ENCODE measurements at regions not wholly inside any gene's neighbourhood (a gene's known extent, or its start where the extent isn't known, plus 50 kb on each side); places are given as distances from the start of the nearest gene placed in this dataset.

DNA sequence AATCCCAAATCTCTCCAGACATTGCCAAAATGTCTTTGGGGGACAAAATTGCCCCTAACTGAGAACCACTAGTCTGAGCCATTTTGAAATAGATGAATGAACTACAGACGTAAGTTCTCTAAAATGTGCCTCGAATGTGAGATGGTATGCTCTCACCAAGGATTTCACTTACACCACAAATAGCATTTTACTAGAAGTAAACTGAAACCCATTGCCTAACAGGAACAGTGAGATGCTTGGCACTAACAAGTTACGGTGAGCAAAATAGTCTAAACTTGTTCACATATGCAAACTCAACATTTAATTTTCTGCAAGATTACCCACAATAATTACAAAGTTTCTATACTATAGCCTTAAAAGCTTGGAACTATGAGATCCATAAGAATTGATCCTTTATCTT is 343.6 kb upstream of the ESRRG start:
- no peak overlapping the region for H3K9ac ChIP-seq (ENCODE audit: low read depth in 1 of 2, low read length in 2 of 2)
- TF ChIP-seq REST (IDR thresholded peaks at IDR 0.05) (no peak), TAF1 (conservative IDR thresholded peaks at IDR 0.05) (no peak), YY1 (IDR thresholded peaks at IDR 0.05) (no peak), SP1 (IDR thresholded peaks at IDR 0.05) (no peak), NR2F2 (IDR thresholded peaks at IDR 0.05) (no peak), ZBTB33 (IDR thresholded peaks at IDR 0.05) (no peak), HNF4A (conservative IDR thresholded peaks at IDR 0.05) (no peak), EGR1 (IDR thresholded peaks at IDR 0.05; ENCODE audit: low read depth in 2 of 2) (no peak), JUND (IDR thresholded peaks at IDR 0.05) (no peak), FOXA1 (IDR thresholded peaks at IDR 0.05) (no peak), MAX (IDR thresholded peaks at IDR 0.05) (no peak), GABPA (IDR thresholded peaks at IDR 0.05 in 1 of 2, conservative IDR thresholded peaks at IDR 0.05 in 1 of 2) (no peak)
- TF ChIP-seq, protein P1, sequence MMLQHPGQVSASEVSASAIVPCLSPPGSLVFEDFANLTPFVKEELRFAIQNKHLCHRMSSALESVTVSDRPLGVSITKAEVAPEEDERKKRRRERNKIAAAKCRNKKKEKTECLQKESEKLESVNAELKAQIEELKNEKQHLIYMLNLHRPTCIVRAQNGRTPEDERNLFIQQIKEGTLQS (IDR thresholded peaks at IDR 0.05) = no peak
- TF ChIP-seq, protein P2, sequence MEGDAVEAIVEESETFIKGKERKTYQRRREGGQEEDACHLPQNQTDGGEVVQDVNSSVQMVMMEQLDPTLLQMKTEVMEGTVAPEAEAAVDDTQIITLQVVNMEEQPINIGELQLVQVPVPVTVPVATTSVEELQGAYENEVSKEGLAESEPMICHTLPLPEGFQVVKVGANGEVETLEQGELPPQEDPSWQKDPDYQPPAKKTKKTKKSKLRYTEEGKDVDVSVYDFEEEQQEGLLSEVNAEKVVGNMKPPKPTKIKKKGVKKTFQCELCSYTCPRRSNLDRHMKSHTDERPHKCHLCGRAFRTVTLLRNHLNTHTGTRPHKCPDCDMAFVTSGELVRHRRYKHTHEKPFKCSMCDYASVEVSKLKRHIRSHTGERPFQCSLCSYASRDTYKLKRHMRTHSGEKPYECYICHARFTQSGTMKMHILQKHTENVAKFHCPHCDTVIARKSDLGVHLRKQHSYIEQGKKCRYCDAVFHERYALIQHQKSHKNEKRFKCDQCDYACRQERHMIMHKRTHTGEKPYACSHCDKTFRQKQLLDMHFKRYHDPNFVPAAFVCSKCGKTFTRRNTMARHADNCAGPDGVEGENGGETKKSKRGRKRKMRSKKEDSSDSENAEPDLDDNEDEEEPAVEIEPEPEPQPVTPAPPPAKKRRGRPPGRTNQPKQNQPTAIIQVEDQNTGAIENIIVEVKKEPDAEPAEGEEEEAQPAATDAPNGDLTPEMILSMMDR (IDR thresholded peaks at IDR 0.05; ENCODE audit: low read depth, low read length, missing input control) = no peak
- DNase-seq (ENCODE audit: low spot score) = no peak
- H3K4me3 ChIP-seq (ENCODE audit: low read depth in 1 of 3, low read length in 3 of 3) = no peak overlapping the region
- H3K36me3 ChIP-seq (ENCODE audit: control insufficient read depth in 4 of 4, insufficient read depth in 3 of 4, low read depth in 1 of 4, low read length in 3 of 4) = no peaks in the 10 kb centered on the region
- 75% methylated on average over 3 of the region's 3 CpGs for WGBS
- H3K27ac ChIP-seq (ENCODE audit: low read depth in 1 of 2, low read length in 2 of 2) = no peak overlapping the region
- no peaks in the 10 kb centered on the region for H3K4me1 ChIP-seq (ENCODE audit: control insufficient read depth in 4 of 4, insufficient read depth in 4 of 4, low read length in 3 of 4)
- no peaks in the 10 kb centered on the region for H3K9me3 ChIP-seq (ENCODE audit: control insufficient read depth in 4 of 4, low read length in 3 of 4)
- peaks cover 0 to 2% (median 0%) of the 10 kb centered on the region in 4 donors for H3K27me3 ChIP-seq (ENCODE audit: control insufficient read depth in 4 of 4, insufficient read depth in 4 of 4, low read length in 3 of 4)

- no peak overlapping the region for H3K27ac ChIP-seq (ENCODE audit: low read depth in 1 of 2, low read length in 2 of 2)
- no peak overlapping the region for H3K4me3 ChIP-seq (ENCODE audit: low read depth in 1 of 3, low read length in 3 of 3)
- H3K9me3 ChIP-seq (ENCODE audit: control insufficient read depth in 4 of 4, low read length in 3 of 4) = no peaks in the 10 kb centered on the region
- H3K36me3 ChIP-seq (ENCODE audit: control insufficient read depth in 4 of 4, insufficient read depth in 3 of 4, low read depth in 1 of 4, low read length in 3 of 4) = no peaks in the 10 kb centered on the region
- WGBS = 33% methylated on average over 6 of the region's 6 CpGs
- peaks cover 0 to 2% (median 0%) of the 10 kb centered on the region in 4 donors for H3K27me3 ChIP-seq (ENCODE audit: control insufficient read depth in 4 of 4, insufficient read depth in 4 of 4, low read length in 3 of 4)
- DNase-seq (ENCODE audit: low spot score) = no peak
- H3K4me1 ChIP-seq (ENCODE audit: control insufficient read depth in 4 of 4, insufficient read depth in 4 of 4, low read length in 3 of 4) = no peaks in the 10 kb centered on the region
- no peak overlapping the region for H3K9ac ChIP-seq (ENCODE audit: low read depth in 1 of 2, low read length in 2 of 2)
- TF ChIP-seq SP1 (IDR thresholded peaks at IDR 0.05) (no peak), YY1 (IDR thresholded peaks at IDR 0.05) (no peak), FOXA1 (IDR thresholded peaks at IDR 0.05) (no peak), MAX (IDR thresholded peaks at IDR 0.05) (no peak), TAF1 (conservative IDR thresholded peaks at IDR 0.05) (no peak), JUND (IDR thresholded peaks at IDR 0.05) (no peak), FOXA2 (IDR thresholded peaks at IDR 0.05) (no peak), RAD21 (IDR thresholded peaks at IDR 0.05) (no peak)
- TF ChIP-seq, protein P2 (IDR thresholded peaks at IDR 0.05; ENCODE audit: low read depth, low read length, missing input control) = no peak
- TF ChIP-seq, protein P1 (IDR thresholded peaks at IDR 0.05) = no peak
Observed at GRCh38 chr1:217063172-217063908, 340.1 kb upstream of the ESRRG start.
